ENCODE measurements at regions not wholly inside any gene's neighbourhood (a gene's known extent, or its start where the extent isn't known, plus 50 kb on each side); places are given as distances from the start of the nearest gene placed in this dataset.

DNA sequence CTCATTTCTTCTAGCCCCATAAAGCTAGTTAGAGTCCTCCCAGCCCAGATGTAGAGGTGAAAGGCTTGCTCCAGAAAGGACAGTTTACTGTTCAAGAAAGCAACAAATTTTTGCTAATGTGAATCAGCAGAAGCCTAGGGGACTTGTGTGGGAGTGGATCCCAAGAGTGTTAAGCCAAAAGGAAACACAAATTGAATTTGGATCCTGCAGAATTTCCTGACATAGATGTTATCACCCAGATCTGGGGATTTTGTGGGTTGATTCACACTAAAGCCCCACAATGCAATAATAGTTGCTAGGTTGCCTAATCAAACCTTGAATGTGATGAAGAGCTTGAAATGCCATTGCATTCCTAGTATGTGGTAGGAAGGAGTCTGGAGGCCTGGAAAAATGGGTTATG, 135.2 kb upstream of the HS3ST3A1 start:
- TF ChIP-seq, protein P1, sequence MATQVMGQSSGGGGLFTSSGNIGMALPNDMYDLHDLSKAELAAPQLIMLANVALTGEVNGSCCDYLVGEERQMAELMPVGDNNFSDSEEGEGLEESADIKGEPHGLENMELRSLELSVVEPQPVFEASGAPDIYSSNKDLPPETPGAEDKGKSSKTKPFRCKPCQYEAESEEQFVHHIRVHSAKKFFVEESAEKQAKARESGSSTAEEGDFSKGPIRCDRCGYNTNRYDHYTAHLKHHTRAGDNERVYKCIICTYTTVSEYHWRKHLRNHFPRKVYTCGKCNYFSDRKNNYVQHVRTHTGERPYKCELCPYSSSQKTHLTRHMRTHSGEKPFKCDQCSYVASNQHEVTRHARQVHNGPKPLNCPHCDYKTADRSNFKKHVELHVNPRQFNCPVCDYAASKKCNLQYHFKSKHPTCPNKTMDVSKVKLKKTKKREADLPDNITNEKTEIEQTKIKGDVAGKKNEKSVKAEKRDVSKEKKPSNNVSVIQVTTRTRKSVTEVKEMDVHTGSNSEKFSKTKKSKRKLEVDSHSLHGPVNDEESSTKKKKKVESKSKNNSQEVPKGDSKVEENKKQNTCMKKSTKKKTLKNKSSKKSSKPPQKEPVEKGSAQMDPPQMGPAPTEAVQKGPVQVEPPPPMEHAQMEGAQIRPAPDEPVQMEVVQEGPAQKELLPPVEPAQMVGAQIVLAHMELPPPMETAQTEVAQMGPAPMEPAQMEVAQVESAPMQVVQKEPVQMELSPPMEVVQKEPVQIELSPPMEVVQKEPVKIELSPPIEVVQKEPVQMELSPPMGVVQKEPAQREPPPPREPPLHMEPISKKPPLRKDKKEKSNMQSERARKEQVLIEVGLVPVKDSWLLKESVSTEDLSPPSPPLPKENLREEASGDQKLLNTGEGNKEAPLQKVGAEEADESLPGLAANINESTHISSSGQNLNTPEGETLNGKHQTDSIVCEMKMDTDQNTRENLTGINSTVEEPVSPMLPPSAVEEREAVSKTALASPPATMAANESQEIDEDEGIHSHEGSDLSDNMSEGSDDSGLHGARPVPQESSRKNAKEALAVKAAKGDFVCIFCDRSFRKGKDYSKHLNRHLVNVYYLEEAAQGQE (IDR thresholded peaks at IDR 0.05; ENCODE audit: low read depth), result no peak
- TF ChIP-seq YY1 (IDR thresholded peaks at IDR 0.05; ENCODE audit: low read depth) (no peak), EGR1 (IDR thresholded peaks at IDR 0.05) (no peak), CREB1 (IDR thresholded peaks at IDR 0.05; ENCODE audit: low read depth) (no peak), ZBTB7A (IDR thresholded peaks at IDR 0.05; ENCODE audit: low read depth) (no peak), CEBPB (IDR thresholded peaks at IDR 0.05) (no peak), TEAD4 (IDR thresholded peaks at IDR 0.05) (no peak), NFIC (IDR thresholded peaks at IDR 0.05) (no peak), TCF12 (IDR thresholded peaks at IDR 0.05; ENCODE audit: low read depth) (no peak), EP300 (IDR thresholded peaks at IDR 0.05; ENCODE audit: borderline replicate concordance) (no peak), TAF1 (IDR thresholded peaks at IDR 0.05; ENCODE audit: low read depth) (no peak), FOXM1 (IDR thresholded peaks at IDR 0.05; ENCODE audit: borderline replicate concordance, low read depth) (no peak), RAD21 (IDR thresholded peaks at IDR 0.05; ENCODE audit: low read depth) (no peak)
- TF ChIP-seq, protein P2, sequence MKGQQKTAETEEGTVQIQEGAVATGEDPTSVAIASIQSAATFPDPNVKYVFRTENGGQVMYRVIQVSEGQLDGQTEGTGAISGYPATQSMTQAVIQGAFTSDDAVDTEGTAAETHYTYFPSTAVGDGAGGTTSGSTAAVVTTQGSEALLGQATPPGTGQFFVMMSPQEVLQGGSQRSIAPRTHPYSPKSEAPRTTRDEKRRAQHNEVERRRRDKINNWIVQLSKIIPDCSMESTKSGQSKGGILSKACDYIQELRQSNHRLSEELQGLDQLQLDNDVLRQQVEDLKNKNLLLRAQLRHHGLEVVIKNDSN (IDR thresholded peaks at IDR 0.05), result no peak
- TF ChIP-seq, protein P3, sequence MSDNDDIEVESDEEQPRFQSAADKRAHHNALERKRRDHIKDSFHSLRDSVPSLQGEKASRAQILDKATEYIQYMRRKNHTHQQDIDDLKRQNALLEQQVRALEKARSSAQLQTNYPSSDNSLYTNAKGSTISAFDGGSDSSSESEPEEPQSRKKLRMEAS (IDR thresholded peaks at IDR 0.05), result no peak

DNA sequence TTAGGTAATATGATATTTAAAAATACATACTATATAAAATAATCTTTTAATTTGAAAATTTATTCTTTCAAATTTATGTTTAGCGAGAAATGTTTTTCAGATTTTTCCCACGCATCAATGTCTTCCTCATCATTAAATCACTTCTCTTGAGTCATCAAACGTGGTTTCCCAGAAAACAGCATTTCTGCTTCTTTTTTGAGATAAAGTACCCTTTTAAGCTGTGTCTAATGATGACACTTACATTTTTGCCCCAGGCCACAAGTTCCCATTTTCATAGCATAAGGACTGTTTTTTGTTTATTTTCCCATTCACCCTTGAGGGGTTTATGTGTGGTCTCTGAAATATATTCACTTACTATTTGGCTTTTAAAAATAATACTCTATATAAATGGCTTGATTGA, 139.0 kb upstream of the HS3ST3A1 start:
- no peak for TF ChIP-seq TEAD4 (IDR thresholded peaks at IDR 0.05)
- TF ChIP-seq, protein P2 (IDR thresholded peaks at IDR 0.05), result no peak
- no peak for TF ChIP-seq CREB1 (IDR thresholded peaks at IDR 0.05; ENCODE audit: low read depth)
- no peak for TF ChIP-seq EGR1 (IDR thresholded peaks at IDR 0.05)
- TF ChIP-seq TCF12 (IDR thresholded peaks at IDR 0.05; ENCODE audit: low read depth), result no peak

DNA sequence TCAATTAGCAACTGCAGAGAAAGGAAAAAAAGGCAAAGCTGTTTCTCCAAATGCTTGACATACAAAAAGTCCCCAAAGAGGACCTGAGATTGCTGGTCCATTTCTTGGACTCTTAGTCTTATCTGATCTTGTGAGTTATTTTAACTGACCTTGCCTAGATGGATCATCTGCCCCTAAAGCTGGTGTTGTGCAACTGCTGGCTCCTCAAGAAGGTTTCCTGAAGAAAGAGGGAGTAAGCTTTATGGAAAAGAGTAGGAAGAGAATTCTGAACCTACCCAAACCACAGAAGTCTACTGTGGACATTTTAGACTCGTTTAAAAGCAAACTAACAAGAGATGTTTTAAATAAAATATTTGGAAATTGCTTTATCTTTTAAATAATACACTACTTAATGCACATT, 140.0 kb upstream of the HS3ST3A1 start:
- TF ChIP-seq FOXM1 (IDR thresholded peaks at IDR 0.05; ENCODE audit: borderline replicate concordance, low read depth) (no peak), EP300 (IDR thresholded peaks at IDR 0.05; ENCODE audit: borderline replicate concordance) (no peak), YY1 (IDR thresholded peaks at IDR 0.05; ENCODE audit: low read depth) (no peak), RAD21 (IDR thresholded peaks at IDR 0.05; ENCODE audit: low read depth) (no peak)
- TF ChIP-seq, protein P1 (IDR thresholded peaks at IDR 0.05; ENCODE audit: low read depth), result no peak

DNA sequence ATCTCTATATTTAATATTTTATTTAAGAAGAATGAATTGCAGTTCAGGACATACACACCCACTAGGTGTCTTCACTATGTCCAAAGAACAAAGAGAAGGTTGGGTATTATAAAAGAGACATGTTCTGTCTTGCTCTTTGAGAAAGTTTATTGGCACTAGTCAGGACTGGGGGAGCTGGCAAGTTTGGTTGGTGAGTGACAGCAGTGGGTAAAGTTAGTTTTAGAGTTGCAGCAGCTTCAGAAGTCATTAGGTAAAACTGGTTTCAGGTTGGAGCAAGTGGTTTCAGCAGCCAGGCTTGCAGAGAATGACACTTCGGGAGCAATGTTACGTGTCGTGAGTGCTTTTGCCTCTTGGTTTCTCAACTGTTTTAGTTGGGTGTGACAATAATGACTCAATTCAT, 142.2 kb upstream of the HS3ST3A1 start:
- TF ChIP-seq FOXM1 (IDR thresholded peaks at IDR 0.05; ENCODE audit: borderline replicate concordance, low read depth) (no peak), EGR1 (IDR thresholded peaks at IDR 0.05) (no peak), TEAD4 (IDR thresholded peaks at IDR 0.05) (no peak), RAD21 (IDR thresholded peaks at IDR 0.05; ENCODE audit: low read depth) (no peak), NFIC (IDR thresholded peaks at IDR 0.05) (no peak), YY1 (IDR thresholded peaks at IDR 0.05; ENCODE audit: low read depth) (no peak), ZBTB7A (IDR thresholded peaks at IDR 0.05; ENCODE audit: low read depth) (no peak), CEBPB (IDR thresholded peaks at IDR 0.05) (no peak)
- TF ChIP-seq, protein P1 (IDR thresholded peaks at IDR 0.05; ENCODE audit: low read depth), result no peak

DNA sequence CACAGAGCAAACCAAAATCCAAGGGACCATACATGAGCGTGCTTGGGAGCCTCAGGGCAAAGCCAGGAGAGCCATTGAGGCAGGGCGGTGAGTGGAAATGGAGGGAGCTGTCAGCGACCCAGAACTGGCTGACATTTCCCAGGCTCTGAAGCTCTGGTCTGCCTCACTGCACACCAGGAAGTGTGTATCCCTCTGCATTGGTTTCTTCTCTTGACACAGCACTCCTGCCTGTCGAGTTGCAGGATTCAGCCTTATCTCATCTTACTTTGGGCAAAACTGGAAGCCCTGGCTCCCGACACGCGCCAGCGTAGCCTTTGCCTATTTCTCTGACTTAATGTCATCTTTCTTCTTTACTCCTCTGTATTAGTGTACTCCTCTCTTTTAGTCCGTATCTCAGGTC, 144.7 kb upstream of the HS3ST3A1 start:
- TF ChIP-seq TEAD4 (IDR thresholded peaks at IDR 0.05), result no peak
- no peak for TF ChIP-seq FOXM1 (IDR thresholded peaks at IDR 0.05; ENCODE audit: borderline replicate concordance, low read depth)
- TF ChIP-seq ZBTB7A (IDR thresholded peaks at IDR 0.05; ENCODE audit: low read depth), result no peak
